ENCODE measurements at regions not wholly inside any gene's neighbourhood (a gene's known extent, or its start where the extent isn't known, plus 50 kb on each side); places are given as distances from the start of the nearest gene placed in this dataset.

DNA sequence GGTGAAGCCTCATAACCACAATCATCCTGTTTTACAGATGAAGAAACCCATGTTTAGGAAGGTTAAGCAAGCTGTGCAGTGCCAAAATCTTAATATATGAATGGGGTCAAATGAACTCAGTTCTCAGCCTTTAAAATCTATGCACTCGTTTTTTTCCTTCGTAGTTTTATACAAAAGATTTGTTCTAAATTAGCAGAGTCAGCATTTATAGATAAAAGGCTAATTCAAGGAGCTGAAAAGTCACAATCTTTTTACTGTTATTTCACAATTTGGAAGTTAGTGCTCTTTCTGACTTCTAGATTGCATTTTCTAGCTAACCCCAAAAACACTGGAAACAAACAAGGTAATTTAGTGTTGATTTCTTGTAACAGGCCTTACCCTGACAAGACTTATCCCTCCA is 766.9 kb upstream of the ADGRL4 start:
- TF ChIP-seq CTCF (IDR thresholded peaks at IDR 0.05; ENCODE audit: poor library complexity, severe bottlenecking), result no peak
- TF ChIP-seq RAD21 (conservative IDR thresholded peaks at IDR 0.05), result no peak
- no peak for TF ChIP-seq POLR2AphosphoS5 (IDR thresholded peaks at IDR 0.05)
- TF ChIP-seq EZH2 (IDR thresholded peaks at IDR 0.05; ENCODE audit: borderline replicate concordance, insufficient read depth, low read length, poor library complexity, severe bottlenecking), result no peak

Measured in neural cell (in vitro differentiated cells).